ENCODE measurements at regions not wholly inside any gene's neighbourhood (a gene's known extent, or its start where the extent isn't known, plus 50 kb on each side); places are given as distances from the start of the nearest gene placed in this dataset.

GRCh38 chr16:5944971-5945370, 847.4 kb upstream of the EEF2KMT start:
- dilution Hi-C loops (cut with MboI; ENCODE audit: extremely low pct_ligation_motif_present, low sequenced_read_pairs) (no loop called here), intact Hi-C loops (cut with micrococcal nuclease) (no loop called here)
- no peak for DNase-seq (ENCODE audit: low read depth, low spot score)
- no peak overlapping the region for H3K9ac ChIP-seq (replicated peaks; ENCODE audit: extremely low read depth, insufficient read depth, low read length)
- H3K4me1 ChIP-seq (ENCODE audit: control insufficient read depth, extremely low read depth, insufficient read depth, low read length) = no peaks in the 10 kb centered on the region
- H3K27me3 ChIP-seq (ENCODE audit: control insufficient read depth in 2 of 2, insufficient read depth in 2 of 2, low read length in 2 of 2) = no peaks in the 10 kb centered on the region
- no peak overlapping the region for H2AFZ ChIP-seq (ENCODE audit: low read depth, low read length)
- peaks cover 4% of the 10 kb centered on the region for H3K9me3 ChIP-seq (replicated peaks; ENCODE audit: control insufficient read depth, insufficient read depth, low read length)
- TF ChIP-seq POLR2AphosphoS5 (IDR thresholded peaks at IDR 0.05; ENCODE audit: insufficient read depth, low read depth, low read length) (no peak), GATA2 (IDR thresholded peaks at IDR 0.05; ENCODE audit: insufficient read depth, insufficient read length, low read depth, low read length) (no peak), FOS (IDR thresholded peaks at IDR 0.05; ENCODE audit: borderline replicate concordance, insufficient read depth, low read length) (no peak)
- TF ChIP-seq, protein P1, sequence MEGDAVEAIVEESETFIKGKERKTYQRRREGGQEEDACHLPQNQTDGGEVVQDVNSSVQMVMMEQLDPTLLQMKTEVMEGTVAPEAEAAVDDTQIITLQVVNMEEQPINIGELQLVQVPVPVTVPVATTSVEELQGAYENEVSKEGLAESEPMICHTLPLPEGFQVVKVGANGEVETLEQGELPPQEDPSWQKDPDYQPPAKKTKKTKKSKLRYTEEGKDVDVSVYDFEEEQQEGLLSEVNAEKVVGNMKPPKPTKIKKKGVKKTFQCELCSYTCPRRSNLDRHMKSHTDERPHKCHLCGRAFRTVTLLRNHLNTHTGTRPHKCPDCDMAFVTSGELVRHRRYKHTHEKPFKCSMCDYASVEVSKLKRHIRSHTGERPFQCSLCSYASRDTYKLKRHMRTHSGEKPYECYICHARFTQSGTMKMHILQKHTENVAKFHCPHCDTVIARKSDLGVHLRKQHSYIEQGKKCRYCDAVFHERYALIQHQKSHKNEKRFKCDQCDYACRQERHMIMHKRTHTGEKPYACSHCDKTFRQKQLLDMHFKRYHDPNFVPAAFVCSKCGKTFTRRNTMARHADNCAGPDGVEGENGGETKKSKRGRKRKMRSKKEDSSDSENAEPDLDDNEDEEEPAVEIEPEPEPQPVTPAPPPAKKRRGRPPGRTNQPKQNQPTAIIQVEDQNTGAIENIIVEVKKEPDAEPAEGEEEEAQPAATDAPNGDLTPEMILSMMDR (IDR thresholded peaks at IDR 0.05; ENCODE audit: extremely low read depth in 1 of 2, insufficient read depth in 1 of 2, low read depth in 1 of 2, low read length in 2 of 2) = no peak
- TF ChIP-seq, protein P2, sequence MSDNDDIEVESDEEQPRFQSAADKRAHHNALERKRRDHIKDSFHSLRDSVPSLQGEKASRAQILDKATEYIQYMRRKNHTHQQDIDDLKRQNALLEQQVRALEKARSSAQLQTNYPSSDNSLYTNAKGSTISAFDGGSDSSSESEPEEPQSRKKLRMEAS (IDR thresholded peaks at IDR 0.05; ENCODE audit: insufficient read depth, insufficient read length) = no peak
- FAIRE-seq = no peak
- no TSS peak for BruUV-seq (replicated peaks)
- no peak overlapping the region for H3K4me3 ChIP-seq (replicated peaks in 1 of 3; ENCODE audit: insufficient read depth in 1 of 3, low read depth in 1 of 3, low read length in 3 of 3)
- ChIA-PET CTCF (no interaction called here), POLR2A (no interaction called here)
- H3K36me3 ChIP-seq (ENCODE audit: control insufficient read depth in 2 of 2, extremely low read depth in 1 of 2, insufficient read depth in 2 of 2, low read length in 2 of 2) = no peaks in the 10 kb centered on the region
- no peaks in the 10 kb centered on the region for H4K20me1 ChIP-seq (replicated peaks; ENCODE audit: control insufficient read depth, extremely low read depth, insufficient read depth, low read length)
- H3K27ac ChIP-seq (ENCODE audit: insufficient read depth, low read depth, low read length) = no peak overlapping the region
- no peak overlapping the region for H3K4me2 ChIP-seq (ENCODE audit: insufficient read depth, low read length)
- no peaks in the 10 kb centered on the region for H3K79me2 ChIP-seq (ENCODE audit: control insufficient read depth, insufficient read depth, low read length)
- no peaks in the 10 kb centered on the region for H3K9me1 ChIP-seq (replicated peaks; ENCODE audit: control insufficient read depth, extremely low read depth, insufficient read depth, low read length)

DNA sequence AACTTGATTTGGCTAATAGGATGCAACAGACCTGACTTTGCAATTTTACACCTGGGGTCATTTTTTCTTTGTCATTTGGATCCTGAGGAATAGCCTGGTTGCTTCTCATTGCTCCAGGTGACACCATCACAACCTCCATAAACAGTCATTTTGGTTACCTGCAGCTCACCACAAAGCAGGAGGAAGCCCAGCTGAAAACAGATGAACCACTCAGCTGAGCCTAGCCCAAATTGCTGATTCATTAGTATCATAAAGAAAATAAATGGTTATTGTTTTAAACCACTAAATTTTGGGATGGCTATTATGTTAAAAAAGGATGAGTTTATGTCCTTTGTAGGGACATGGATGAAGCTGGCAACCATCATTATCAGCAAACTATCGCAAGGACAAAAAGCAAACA, 841.0 kb upstream of the EEF2KMT start:
- Histone ChIP-seq H3K27me3 (ENCODE audit: control insufficient read depth in 2 of 2, insufficient read depth in 2 of 2, low read length in 2 of 2) (no peaks in the 10 kb centered on the region), H3K4me1 (ENCODE audit: control insufficient read depth, extremely low read depth, insufficient read depth, low read length) (no peaks in the 10 kb centered on the region), H3K4me2 (ENCODE audit: insufficient read depth, low read length) (no peak overlapping the region), H3K4me3 (replicated peaks in 1 of 3; ENCODE audit: insufficient read depth in 1 of 3, low read depth in 1 of 3, low read length in 3 of 3) (no peak overlapping the region), H3K79me2 (ENCODE audit: control insufficient read depth, insufficient read depth, low read length) (no peaks in the 10 kb centered on the region), H3K36me3 (ENCODE audit: control insufficient read depth in 2 of 2, extremely low read depth in 1 of 2, insufficient read depth in 2 of 2, low read length in 2 of 2) (no peaks in the 10 kb centered on the region), H3K27ac (ENCODE audit: insufficient read depth, low read depth, low read length) (no peak overlapping the region), H2AFZ (ENCODE audit: low read depth, low read length) (no peak overlapping the region), H4K20me1 (replicated peaks; ENCODE audit: control insufficient read depth, extremely low read depth, insufficient read depth, low read length) (no peaks in the 10 kb centered on the region), H3K9ac (replicated peaks; ENCODE audit: extremely low read depth, insufficient read depth, low read length) (no peak overlapping the region), H3K9me3 (replicated peaks; ENCODE audit: control insufficient read depth, insufficient read depth, low read length) (peaks cover 2% of the 10 kb centered on the region), H3K9me1 (replicated peaks; ENCODE audit: control insufficient read depth, extremely low read depth, insufficient read depth, low read length) (no peaks in the 10 kb centered on the region)
- DNase-seq (ENCODE audit: low read depth, low spot score) (no peak), FAIRE-seq (no peak)
- POLR2A ChIA-PET = no interaction called here
- intact Hi-C loops (cut with micrococcal nuclease) = no loop called here
- CTCF ChIA-PET = interaction anchor here (1.1 kb wide), 1 partner anchor 17 kb away, joined by 3 read pairs; no protein-coding TSS in a partner anchor
- dilution Hi-C loops (cut with MboI; ENCODE audit: extremely low pct_ligation_motif_present, low sequenced_read_pairs) = no loop called here
- BruUV-seq (replicated peaks) = no TSS peak
- no peak for TF ChIP-seq GATA2 (IDR thresholded peaks at IDR 0.05; ENCODE audit: insufficient read depth, insufficient read length, low read depth, low read length)
- TF ChIP-seq POLR2A (IDR thresholded peaks at IDR 0.05; ENCODE audit: low read depth, low read length) = no peak
- no peak for TF ChIP-seq MYC (IDR thresholded peaks at IDR 0.05; ENCODE audit: low read depth, low read length)
- TF ChIP-seq EZH2 (IDR thresholded peaks at IDR 0.05; ENCODE audit: borderline replicate concordance, low read depth, low read length, severe bottlenecking) = no peak
- TF ChIP-seq POLR2AphosphoS5 (IDR thresholded peaks at IDR 0.05; ENCODE audit: insufficient read depth, low read depth, low read length) = no peak
- no peak for TF ChIP-seq JUN (IDR thresholded peaks at IDR 0.05; ENCODE audit: borderline replicate concordance, insufficient read depth, insufficient read length, low read depth)
- TF ChIP-seq FOS (IDR thresholded peaks at IDR 0.05; ENCODE audit: borderline replicate concordance, insufficient read depth, low read length) = no peak
- TF ChIP-seq, protein P2 (IDR thresholded peaks at IDR 0.05; ENCODE audit: insufficient read depth, insufficient read length) = no peak
- TF ChIP-seq, protein P1 (IDR thresholded peaks at IDR 0.05; ENCODE audit: extremely low read depth in 1 of 2, insufficient read depth in 1 of 2, low read depth in 1 of 2, low read length in 2 of 2) = no peak
